Activated B cell treated with CpG ODN at 0.5 μM for 24 hours (primary cell): ENCODE measurements at regions not wholly inside any gene's neighbourhood (a gene's known extent, or its start where the extent isn't known, plus 50 kb on each side); places are given as distances from the start of the nearest gene placed in this dataset.

Experiments used
- ATAC-seq: fragments of 200-7000 bp; cut with Tn5 transposase; one replicate; pipeline ENCODE4 v1.10.0; 2021; ENCODE audit warnings: low read depth, mild to moderate bottlenecking, moderate library complexity
- CTCF ChIA-PET: fragments of 350-600 bp; sonication (Branson Sonifier 250); formaldehyde crosslinking; loops from one replicate; lab custom pipeline; 2021; ENCODE audit warnings: antibody characterized with exemption; lab: Charles Lee
- POLR2A ChIA-PET: fragments of 350-600 bp; sonication (Branson Sonifier 250); formaldehyde crosslinking; loops from one replicate; lab custom pipeline; 2021; ENCODE audit warnings: antibody characterized with exemption; lab: Charles Lee
- DNase-seq: peaks from one replicate; pipeline ENCODE4 v3.0.0; 2022
- H3K27ac Mint-ChIP-seq: one replicate; pipeline ENCODE4 v1.8.0; 2020; ENCODE audit warnings: mixed read lengths
- H3K27me3 Mint-ChIP-seq: one replicate; pipeline ENCODE4 v1.8.0; 2021; ENCODE audit warnings: mixed read lengths
- H3K36me3 Mint-ChIP-seq: one replicate; pipeline ENCODE4 v1.8.0; 2021; ENCODE audit warnings: low read depth, mixed read lengths
- H3K4me1 Mint-ChIP-seq: one replicate; pipeline ENCODE4 v1.8.0; 2021; ENCODE audit warnings: mixed read lengths
- H3K4me3 Mint-ChIP-seq: one replicate; pipeline ENCODE4 v1.8.0; 2020; ENCODE audit warnings: mild to moderate bottlenecking, mixed read lengths
- H3K9me3 Mint-ChIP-seq: one replicate; pipeline ENCODE4 v1.8.0; 2020; ENCODE audit warnings: mixed read lengths
- CTCF ChIP-seq: fragments of 200-600 bp; IDR thresholded peaks from one replicate; pipeline ENCODE4 v1.8.0; 2022; ENCODE audit warnings: antibody characterized with exemption, mild to moderate bottlenecking
- intact Hi-C: fragments of 100-400 bp; cut with micrococcal nuclease; formaldehyde crosslinking; loops from one replicate; pipeline ENCODE4 v1.15.1; 2024

GRCh38 chr14:101477648-101478047 lies 83.6 kb upstream of the DIO3 start:
- H3K4me3 Mint-ChIP-seq = no peak overlapping the region
- intact Hi-C loops = no loop called here
- POLR2A ChIA-PET = no interaction called here

GRCh38 chr14:101478096-101478495 lies 83.2 kb upstream of the DIO3 start:
- ATAC-seq (no peak), DNase-seq (no peak)
- Mint-ChIP-seq H3K4me3 (no peak overlapping the region), H3K9me3 (no peaks in the 10 kb centered on the region), H3K36me3 (no peaks in the 10 kb centered on the region), H3K27me3 (peaks cover 5% of the 10 kb centered on the region), H3K27ac (no peak overlapping the region), H3K4me1 (no peaks in the 10 kb centered on the region)
- ChIA-PET CTCF (no interaction called here), POLR2A (no interaction called here)
- TF ChIP-seq CTCF = no peak
- intact Hi-C loops = no loop called here

More at GRCh38 chr14:101477648-101478047, 83.6 kb upstream of the DIO3 start:
- CTCF ChIA-PET = no interaction called here
- Mint-ChIP-seq H3K4me1 (no peaks in the 10 kb centered on the region), H3K27ac (no peak overlapping the region), H3K36me3 (no peaks in the 10 kb centered on the region), H3K9me3 (no peaks in the 10 kb centered on the region), H3K27me3 (peaks cover 5% of the 10 kb centered on the region)
- ATAC-seq (no peak), DNase-seq (no peak)
- TF ChIP-seq CTCF = no peak

DNA sequence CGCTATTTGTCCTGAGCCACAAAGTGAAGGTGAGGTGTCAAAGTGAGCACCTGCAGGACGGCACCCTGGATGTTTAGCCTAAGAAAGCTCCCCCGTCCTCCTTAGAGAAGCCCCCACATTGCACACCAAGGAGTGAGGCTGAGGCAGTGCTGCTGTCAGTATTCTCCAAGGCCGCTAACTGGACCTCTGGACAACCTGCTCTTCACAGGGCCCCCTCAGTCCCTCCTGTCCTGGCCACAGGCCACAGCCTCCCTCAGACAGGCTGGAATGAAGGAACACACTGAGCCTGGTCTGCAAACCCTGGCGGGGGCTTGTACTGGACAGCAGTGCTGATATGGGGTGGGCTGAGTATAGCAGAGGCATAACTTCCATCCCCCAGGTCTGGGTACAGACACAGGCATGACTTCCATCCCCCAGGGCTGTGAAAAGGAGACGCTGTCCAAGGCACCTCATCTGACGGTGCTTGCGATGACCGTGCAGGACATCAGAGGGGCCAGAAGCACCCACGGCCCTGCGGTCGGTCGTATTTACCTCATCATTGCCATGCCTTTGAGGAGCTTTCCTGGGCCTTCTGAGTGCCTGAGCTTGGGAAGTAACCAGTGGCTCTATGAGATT lies 82.4 kb upstream of the DIO3 start:
- Mint-ChIP-seq H3K9me3 (peaks cover 6% of the 10 kb centered on the region), H3K4me3 (no peak overlapping the region), H3K4me1 (no peaks in the 10 kb centered on the region), H3K36me3 (no peaks in the 10 kb centered on the region), H3K27ac (no peak overlapping the region), H3K27me3 (peaks cover 5% of the 10 kb centered on the region)
- POLR2A ChIA-PET = no interaction called here
- no peak for TF ChIP-seq CTCF
- no peak for ATAC-seq
- CTCF ChIA-PET = no interaction called here
- DNase-seq = no peak
- intact Hi-C loops = no loop called here

DNA sequence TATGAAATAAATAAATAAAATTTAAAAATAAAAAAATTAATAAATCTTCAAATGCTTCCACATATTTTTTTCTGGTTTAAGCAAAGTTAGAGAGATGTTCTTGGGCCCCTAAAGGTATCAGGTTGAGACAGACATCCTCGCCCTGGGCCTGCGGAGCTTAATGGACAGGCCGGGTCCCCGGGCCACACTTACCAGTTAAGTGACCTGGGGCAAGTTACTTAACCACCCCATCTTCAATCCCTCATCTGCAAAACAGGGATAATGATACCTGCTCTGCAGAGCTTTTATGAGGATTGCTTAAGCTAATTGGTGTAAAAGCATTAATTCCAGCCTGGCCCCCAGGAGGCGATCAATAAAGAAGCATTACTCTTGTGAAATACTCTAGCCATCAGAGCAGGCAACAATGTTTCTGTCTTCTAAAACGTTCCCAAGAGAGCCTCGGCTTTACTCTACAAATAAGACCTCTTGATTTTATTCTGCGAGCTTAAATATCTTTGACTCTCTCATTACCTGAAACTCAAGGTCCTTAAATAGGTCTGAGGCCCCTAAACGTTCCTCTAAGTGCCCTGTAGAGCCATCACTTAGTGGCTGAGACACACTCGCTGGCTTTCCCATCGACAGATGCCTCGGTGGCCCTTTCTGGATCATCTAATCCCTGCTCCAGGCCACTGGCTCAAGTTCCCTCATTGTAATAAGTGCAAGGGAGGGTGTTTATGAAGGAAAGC lies 81.1 kb upstream of the DIO3 start:
- H3K27me3 Mint-ChIP-seq = peaks cover 5% of the 10 kb centered on the region
- no peaks in the 10 kb centered on the region for H3K36me3 Mint-ChIP-seq
- DNase-seq (no peak), ATAC-seq (no peak)
- no peak overlapping the region for H3K27ac Mint-ChIP-seq
- CTCF ChIA-PET = no interaction called here
- H3K4me3 Mint-ChIP-seq = no peak overlapping the region
- peaks cover 10% of the 10 kb centered on the region for H3K9me3 Mint-ChIP-seq
- POLR2A ChIA-PET = no interaction called here
- intact Hi-C loops = no loop called here
- no peaks in the 10 kb centered on the region for H3K4me1 Mint-ChIP-seq
- TF ChIP-seq CTCF = no peak

GRCh38 chr14:101480747-101481530 lies 80.4 kb upstream of the DIO3 start:
- Mint-ChIP-seq H3K27ac (no peak overlapping the region), H3K4me3 (no peak overlapping the region), H3K27me3 (peaks cover 5% of the 10 kb centered on the region), H3K9me3 (peaks cover 14% of the 10 kb centered on the region), H3K4me1 (no peaks in the 10 kb centered on the region), H3K36me3 (no peaks in the 10 kb centered on the region)
- CTCF ChIA-PET = no interaction called here
- no peak for TF ChIP-seq CTCF
- intact Hi-C loops = no loop called here
- POLR2A ChIA-PET = no interaction called here
- peak; percentile 6 for DNase-seq
- no peak for ATAC-seq
